H1 (cell line): ENCODE measurements at regions not wholly inside any gene's neighbourhood (a gene's known extent, or its start where the extent isn't known, plus 50 kb on each side); places are given as distances from the start of the nearest gene placed in this dataset.

ENCODE experiments used
- CTCF ChIA-PET: fragments of 300-600 bp; sonication (Branson Sonifier 250); formaldehyde crosslinking; loops from one replicate; lab custom pipeline; 2021; ENCODE audit not compliant: partially characterized antibody; lab: Charles Lee
- POLR2A ChIA-PET: fragments of 300-600 bp; sonication (Branson Sonifier 250); formaldehyde crosslinking; loops from one replicate; lab custom pipeline; 2021; ENCODE audit warnings: inconsistent platforms; ENCODE audit not compliant: partially characterized antibody; lab: Charles Lee
- DNase-seq, 2 experiments: peaks; one replicate each; pipeline versions ENCODE4 v3.0.0 to v3.0.0-alpha.2; 2010 to 2022; ENCODE audit warnings: low spot score in 2 of 2, low read depth in 1 of 2, mixed read lengths in 1 of 2
- FAIRE-seq: peaks from 2 replicates; lab custom pipeline; 2011; peaks lifted over from hg19 to GRCh38; lab: Jason Lieb, UNC
- H2AFZ ChIP-seq: 2 replicates; pipeline ENCODE4 v1.8.1; 2012; ENCODE audit warnings: low read length, inconsistent platforms
- H2AK5ac ChIP-seq: 2 replicates; pipeline ENCODE4 v1.6.1; 2013; ENCODE audit warnings: low read depth, low read length
- H2BK120ac ChIP-seq: replicated peaks from 2 replicates; pipeline ENCODE3; 2013; ENCODE audit warnings: low read depth, low read length, inconsistent platforms
- H2BK12ac ChIP-seq: 2 replicates; pipeline ENCODE4 v1.6.1; 2013; ENCODE audit warnings: low read depth, low read length
- H2BK15ac ChIP-seq: 2 replicates; pipeline ENCODE4 v1.6.1; 2013; ENCODE audit warnings: low read length
- H2BK20ac ChIP-seq: 2 replicates; pipeline ENCODE4 v1.6.1; 2013; ENCODE audit warnings: low read length
- H2BK5ac ChIP-seq: 2 replicates; pipeline ENCODE4 v1.6.1; 2013; ENCODE audit warnings: low read depth, low read length
- H3K14ac ChIP-seq: 2 replicates; pipeline ENCODE4 v1.6.1; 2013; ENCODE audit warnings: inconsistent platforms; ENCODE audit not compliant: insufficient read length
- H3K18ac ChIP-seq: 2 replicates; pipeline ENCODE4 v1.6.1; 2013; ENCODE audit warnings: low read length; ENCODE audit errors: extremely low read depth
- H3K23ac ChIP-seq: 2 replicates; pipeline ENCODE4 v1.6.1; 2013; ENCODE audit warnings: inconsistent platforms; ENCODE audit not compliant: insufficient read length
- H3K23me2 ChIP-seq: 2 replicates; pipeline ENCODE4 v1.6.1; 2013; ENCODE audit warnings: low read depth, low read length
- H3K27ac ChIP-seq: 2 replicates; pipeline ENCODE4 v1.6.1; 2011; ENCODE audit warnings: low read depth, low read length, inconsistent platforms
- H3K27me3 ChIP-seq, 4 experiments: replicated peaks in 1 of 4; 1 replicate in 1 of 4; 2 replicates in 3 of 4; pipeline versions ENCODE4 v1.6.1 to v1.8.1; 2011 to 2013; ENCODE audit warnings: low read length in 3 of 4, mild to moderate bottlenecking in 3 of 4, inconsistent platforms in 2 of 4, mixed read lengths in 2 of 4, moderate library complexity in 1 of 4; ENCODE audit not compliant: control insufficient read depth in 3 of 4, insufficient read depth in 3 of 4; ENCODE audit errors: extremely low read depth in 1 of 4
- H3K36me3 ChIP-seq, 4 experiments: 2 replicates each; pipeline versions ENCODE4 v1.6.1 to v1.8.1; 2011 to 2013; ENCODE audit warnings: mild to moderate bottlenecking in 4 of 4, low read length in 3 of 4, moderate library complexity in 2 of 4, control low read depth in 1 of 4, inconsistent platforms in 1 of 4; ENCODE audit not compliant: insufficient read depth in 4 of 4, control insufficient read depth in 2 of 4
- H3K4ac ChIP-seq: replicated peaks from 2 replicates; pipeline ENCODE3; 2013; ENCODE audit warnings: low read length, low read depth, mixed read lengths, inconsistent platforms; ENCODE audit not compliant: insufficient read length
- H3K4me1 ChIP-seq, 4 experiments: replicated peaks in 1 of 4; 1 replicate in 1 of 4; 2 replicates in 3 of 4; pipeline versions ENCODE4 v1.6.1 to v1.8.1; 2011 to 2013; ENCODE audit warnings: low read length in 3 of 4, inconsistent platforms in 2 of 4, mixed read lengths in 1 of 4; ENCODE audit not compliant: insufficient read depth in 4 of 4, control insufficient read depth in 3 of 4
- H3K4me2 ChIP-seq, 2 experiments: 2 replicates each; pipeline versions ENCODE4 v1.6.1 to v1.8.1; 2011 to 2013; ENCODE audit warnings: low read depth in 2 of 2, low read length in 2 of 2, control low read depth in 1 of 2, inconsistent platforms in 1 of 2, mild to moderate bottlenecking in 1 of 2; ENCODE audit not compliant: insufficient read depth in 1 of 2
- H3K4me3 ChIP-seq, 4 experiments: fragments of 200-600, 300-600 bp in 1 of 4; sonication (generic), shearing (Covaris generic), sonication (Bioruptor Twin) in 1 of 4; 2 replicates each; pipeline versions ENCODE4 v1.5.1 to v1.8.1; 2011 to 2016; ENCODE audit warnings: low read length in 4 of 4, low read depth in 3 of 4, control low read depth in 2 of 4, inconsistent platforms in 2 of 4, mild to moderate bottlenecking in 2 of 4, mixed read lengths in 1 of 4, moderate library complexity in 1 of 4; ENCODE audit not compliant: insufficient read depth in 2 of 4; ENCODE audit errors: extremely low read depth in 1 of 4
- H3K56ac ChIP-seq: replicated peaks from 2 replicates; pipeline ENCODE3; 2013; ENCODE audit warnings: low read depth, mild to moderate bottlenecking, mixed read lengths, low read length, inconsistent platforms; ENCODE audit not compliant: insufficient read length
- H3K79me1 ChIP-seq: 2 replicates; pipeline ENCODE4 v1.6.1; 2013; ENCODE audit warnings: low read depth, low read length, control low read depth
- H3K79me2 ChIP-seq, 2 experiments: 2 replicates each; pipeline versions ENCODE4 v1.6.1 to v1.8.1; 2012 to 2013; ENCODE audit warnings: low read length in 2 of 2, mild to moderate bottlenecking in 2 of 2, inconsistent platforms in 1 of 2; ENCODE audit not compliant: insufficient read depth in 2 of 2, control insufficient read depth in 1 of 2
- H3K9ac ChIP-seq, 4 experiments: replicated peaks in 1 of 4; 1 replicate in 1 of 4; 2 replicates in 3 of 4; pipeline versions ENCODE4 v1.6.1 to v1.8.1; 2011 to 2013; ENCODE audit warnings: low read depth in 3 of 4, low read length in 3 of 4, control low read depth in 2 of 4, mild to moderate bottlenecking in 2 of 4, moderate library complexity in 2 of 4, inconsistent platforms in 1 of 4; ENCODE audit errors: extremely low read depth in 1 of 4
- H3K9me3 ChIP-seq, 2 experiments: 2 replicates each; pipeline versions ENCODE4 v1.6.1 to v1.8.1; 2012 to 2013; ENCODE audit warnings: mild to moderate bottlenecking in 2 of 2, moderate library complexity in 2 of 2, control low read depth in 1 of 2, inconsistent platforms in 1 of 2, low read depth in 1 of 2, low read length in 1 of 2, mixed read lengths in 1 of 2; ENCODE audit not compliant: insufficient read depth in 2 of 2
- H4K20me1 ChIP-seq, 2 experiments: replicated peaks in 1 of 2; 2 replicates each; pipeline versions ENCODE3 to v1.8.1; 2011 to 2013; ENCODE audit warnings: inconsistent platforms in 2 of 2, low read length in 2 of 2, mild to moderate bottlenecking in 1 of 2; ENCODE audit not compliant: insufficient read depth in 2 of 2, control insufficient read depth in 1 of 2
- H4K5ac ChIP-seq: 2 replicates; pipeline ENCODE4 v1.6.1; 2013; ENCODE audit warnings: low read length, low read depth, mixed read lengths, inconsistent platforms; ENCODE audit not compliant: insufficient read length
- H4K8ac ChIP-seq: 2 replicates; pipeline ENCODE4 v1.8.0; 2013; ENCODE audit warnings: mild to moderate bottlenecking, moderate library complexity, low read length, inconsistent platforms; ENCODE audit not compliant: insufficient read depth; ENCODE audit errors: extremely low read depth
- H4K91ac ChIP-seq: replicated peaks from 2 replicates; pipeline ENCODE3; 2013; ENCODE audit warnings: low read length, mixed read lengths, inconsistent platforms; ENCODE audit not compliant: insufficient read length
- ASH2L ChIP-seq: fragments of 200-600, 300-600 bp; sonication (generic); IDR thresholded peaks from one replicate; pipeline ENCODE4 v1.7.1; 2017; ENCODE audit warnings: low read length
- CHD2 ChIP-seq: IDR thresholded peaks from 2 replicates; pipeline ENCODE4 v1.6.1; 2012; ENCODE audit warnings: low read length, improper control_type of control experiment
- EZH2 ChIP-seq: fragments of 200-600 bp; sonication (generic); IDR thresholded peaks from 2 replicates; pipeline ENCODE4 v1.7.1; 2012; ENCODE audit warnings: low read depth, mild to moderate bottlenecking, moderate library complexity, low read length, inconsistent platforms; ENCODE audit not compliant: severe bottlenecking
- JUND ChIP-seq: IDR thresholded peaks from 2 replicates; pipeline ENCODE4 v1.6.1; 2011; ENCODE audit warnings: mild to moderate bottlenecking, improper control_type of control experiment, low read length
- KDM5A ChIP-seq: fragments of 200-600 bp; IDR thresholded peaks from 2 replicates; pipeline ENCODE4 v1.7.1; 2012; ENCODE audit warnings: mild to moderate bottlenecking, low read length, inconsistent platforms, mixed read lengths
- WGBS, 2 experiments: shearing (Covaris generic) in 1 of 2; methylation state at CpG; one replicate each; pipeline versions ENCODE4 v1.1.6 to v1.1.7; 2013 to 2015; ENCODE audit warnings: low lambda C conversion rate in 2 of 2, mixed read lengths in 2 of 2, inconsistent platforms in 1 of 2, low coverage in 1 of 2, missing lambda C conversion rate in 1 of 2; ENCODE audit not compliant: insufficient replicate concordance in 2 of 2, insufficient coverage in 1 of 2, insufficient read length in 1 of 2; ENCODE audit errors: extremely low coverage in 1 of 2, missing lambda C conversion rate in 1 of 2; 5-methylcytosine and 5-hydroxymethylcytosine counted together
- TF ChIP-seq, protein P1 (sequence below), 3 experiments: IDR thresholded peaks; 1 replicate in 2 of 3; 2 replicates in 1 of 3; pipeline versions ENCODE4 v1.5.1 to v1.6.1; 2011; ENCODE audit warnings: low read length in 3 of 3, mild to moderate bottlenecking in 3 of 3, inconsistent platforms in 2 of 3, low read depth in 1 of 3, moderate library complexity in 1 of 3; ENCODE audit not compliant: insufficient read depth in 1 of 3; ENCODE audit errors: control extremely low read depth in 1 of 3

DNA sequence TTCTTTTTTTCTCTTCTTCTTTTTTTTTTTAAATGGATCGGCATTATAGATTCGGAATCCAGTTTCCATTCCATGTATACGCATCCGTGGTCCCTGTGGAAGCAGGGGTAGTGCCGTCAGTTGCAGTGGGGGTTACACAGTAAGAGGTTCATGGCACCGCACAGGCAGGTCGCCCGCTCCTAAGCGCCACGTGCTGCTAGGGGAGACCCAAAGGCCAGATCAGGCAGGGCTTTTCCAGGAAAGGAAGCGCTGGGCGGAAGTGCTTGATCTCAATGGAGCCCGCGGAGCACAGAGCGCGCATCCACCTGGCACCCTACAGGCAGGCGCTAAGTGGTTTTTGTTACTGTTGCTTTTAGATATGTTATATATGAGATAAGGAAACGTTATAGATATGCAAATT is 174.8 kb upstream of the OR13F1 start:
- no peak overlapping the region for H3K4me3 ChIP-seq
- ChIA-PET CTCF (no interaction called here), POLR2A (interaction anchor here (1.2 kb wide), 1 partner anchor 59 kb away, joined by 3 read pairs; no protein-coding TSS in a partner anchor)
- 94% methylated on average over 18 of the region's 18 CpGs; no CpG with 5 or more reads in 1 of the 2 experiments for WGBS, 2 experiments
- no peak for TF ChIP-seq ASH2L
- no peak for TF ChIP-seq JUND
- TF ChIP-seq CHD2 = no peak
- TF ChIP-seq KDM5A = no peak
- TF ChIP-seq, protein P1, sequence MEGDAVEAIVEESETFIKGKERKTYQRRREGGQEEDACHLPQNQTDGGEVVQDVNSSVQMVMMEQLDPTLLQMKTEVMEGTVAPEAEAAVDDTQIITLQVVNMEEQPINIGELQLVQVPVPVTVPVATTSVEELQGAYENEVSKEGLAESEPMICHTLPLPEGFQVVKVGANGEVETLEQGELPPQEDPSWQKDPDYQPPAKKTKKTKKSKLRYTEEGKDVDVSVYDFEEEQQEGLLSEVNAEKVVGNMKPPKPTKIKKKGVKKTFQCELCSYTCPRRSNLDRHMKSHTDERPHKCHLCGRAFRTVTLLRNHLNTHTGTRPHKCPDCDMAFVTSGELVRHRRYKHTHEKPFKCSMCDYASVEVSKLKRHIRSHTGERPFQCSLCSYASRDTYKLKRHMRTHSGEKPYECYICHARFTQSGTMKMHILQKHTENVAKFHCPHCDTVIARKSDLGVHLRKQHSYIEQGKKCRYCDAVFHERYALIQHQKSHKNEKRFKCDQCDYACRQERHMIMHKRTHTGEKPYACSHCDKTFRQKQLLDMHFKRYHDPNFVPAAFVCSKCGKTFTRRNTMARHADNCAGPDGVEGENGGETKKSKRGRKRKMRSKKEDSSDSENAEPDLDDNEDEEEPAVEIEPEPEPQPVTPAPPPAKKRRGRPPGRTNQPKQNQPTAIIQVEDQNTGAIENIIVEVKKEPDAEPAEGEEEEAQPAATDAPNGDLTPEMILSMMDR (IDR thresholded peaks at IDR 0.05; ENCODE audit: control extremely low read depth in 1 of 3, insufficient read depth in 1 of 3, low read depth in 1 of 3, low read length in 3 of 3) = no peak
- TF ChIP-seq EZH2 = no peak
- no peak overlapping the region for H2BK20ac ChIP-seq
- no peak overlapping the region for H2BK15ac ChIP-seq
- DNase-seq (no peak), FAIRE-seq (no peak)
- H3K9ac ChIP-seq = no peak overlapping the region
- H3K4me1 ChIP-seq = peaks cover 0 to 6% (median 0%) of the 10 kb centered on the region in 4 experiments; a peak in 1 of 7 replicates
- no peak overlapping the region for H3K4ac ChIP-seq
- no peak overlapping the region for H4K8ac ChIP-seq
- H2BK12ac ChIP-seq = no peak overlapping the region
- H3K36me3 ChIP-seq = no peaks in the 10 kb centered on the region
- H3K4me2 ChIP-seq = no peak overlapping the region
- H3K9me3 ChIP-seq = peaks cover 0 to 3% of the 10 kb centered on the region in 2 experiments; a peak in 1 of 4 replicates
- no peak overlapping the region for H3K14ac ChIP-seq
- H3K23ac ChIP-seq = no peak overlapping the region
- no peak overlapping the region for H2AFZ ChIP-seq
- no peak overlapping the region for H2BK5ac ChIP-seq
- H3K18ac ChIP-seq = no peak overlapping the region
- H2BK120ac ChIP-seq = no peak overlapping the region
- H4K5ac ChIP-seq = no peak overlapping the region
- no peak overlapping the region for H4K91ac ChIP-seq
- no peaks in the 10 kb centered on the region for H3K79me2 ChIP-seq
- no peaks in the 10 kb centered on the region for H3K79me1 ChIP-seq
- H3K56ac ChIP-seq = no peak overlapping the region
- H4K20me1 ChIP-seq = no peaks in the 10 kb centered on the region
- H2AK5ac ChIP-seq = no peak overlapping the region
- no peaks in the 10 kb centered on the region for H3K23me2 ChIP-seq
- H3K27ac ChIP-seq = no peak overlapping the region
- no peaks in the 10 kb centered on the region for H3K27me3 ChIP-seq
